Heart right ventricle (tissue), 16 donors: ENCODE measurements at regions not wholly inside any gene's neighbourhood (a gene's known extent, or its start where the extent isn't known, plus 50 kb on each side); places are given as distances from the start of the nearest gene placed in this dataset.

Source experiments
- ATAC-seq, 8 donors: fragments of 200-7000 bp; cut with Tn5 transposase; one replicate each; pipeline ENCODE4 v1.9.1; 2020; ENCODE audit warnings: mild to moderate bottlenecking in 8 of 8, moderate library complexity in 8 of 8, moderate number of reproducible peaks in 1 of 8
- DNase-seq, 2 donors: peaks; one replicate each; pipeline ENCODE4 v3.0.0-alpha.2; 2020
- H3K27ac ChIP-seq, 10 donors: fragments of 200-600 bp; sonication (generic) in 2 of 10; one replicate each; pipeline versions ENCODE4 v1.5.0 to v1.8.0; 2020 to 2022; ENCODE audit warnings: mild to moderate bottlenecking in 3 of 10
- H3K27me3 ChIP-seq, 7 donors: fragments of 200-600 bp; one replicate each; pipeline ENCODE4 v1.8.0; 2021 to 2022; ENCODE audit warnings: mild to moderate bottlenecking in 2 of 7
- H3K36me3 ChIP-seq, 9 donors: fragments of 200-600 bp; sonication (generic) in 1 of 9; one replicate each; pipeline versions ENCODE4 v1.5.0 to v1.8.0; 2020 to 2022; ENCODE audit warnings: mild to moderate bottlenecking in 2 of 9
- H3K4me1 ChIP-seq, 9 donors: fragments of 200-600 bp; sonication (generic) in 1 of 9; one replicate each; pipeline versions ENCODE4 v1.5.0 to v1.8.0; 2020 to 2022; ENCODE audit warnings: mild to moderate bottlenecking in 4 of 9
- H3K4me3 ChIP-seq, 10 donors: fragments of 200-600 bp; sonication (generic) in 2 of 10; one replicate each; pipeline versions ENCODE4 v1.5.0 to v1.8.0; 2020 to 2022; ENCODE audit warnings: mild to moderate bottlenecking in 7 of 10, moderate library complexity in 2 of 10
- H3K9me3 ChIP-seq, 11 donors: fragments of 200-600 bp in 10 of 11; sonication (generic) in 2 of 11; one replicate each; pipeline versions ENCODE4 v1.5.0 to v1.8.0; 2013 to 2022; ENCODE audit warnings: mild to moderate bottlenecking in 2 of 11, control low read depth in 1 of 11, moderate library complexity in 1 of 11
- CTCF ChIP-seq, 9 donors: fragments of 200-600 bp; sonication (generic) in 2 of 9; IDR thresholded peaks; one replicate each; pipeline versions ENCODE4 v1.5.0 to v1.8.0; 2021 to 2022; ENCODE audit warnings: antibody characterized with exemption in 9 of 9, mild to moderate bottlenecking in 5 of 9, moderate library complexity in 1 of 9
- WGBS, 2 donors: extraction: QIAGEN DNeasy Blood & Tissue Kit; methylation state at CpG; one replicate each; pipeline ENCODE4 v1.1.7; 2013; ENCODE audit warnings: inconsistent platforms in 1 of 2; 5-methylcytosine and 5-hydroxymethylcytosine counted together
- intact Hi-C, 10 donors: fragments of 100-400 bp; cut with DNase I; formaldehyde crosslinking; loops; one replicate each; pipeline versions ENCODE4 v1.11.1 to v1.14.2; 2022
- donor health status: Arrhythmogenic right ventricular cardiomyopathy.
- donor health status: ischemic (EF 13 %, LVEDD 7.1; RV severe dilation, severe dysfunction).
- donor health status: healthy with polysubstance abuse.
- donor health status: DM: no; HTN: yes; CAD: no.
- donor health status: DM: no; HTN: no; CAD: no.
- donor health status: ischemic (EF 25% LVEDD 6.9; RV normal size, moderate dysfunction).
- donor health status: ischemic (EF 25% LVEDD 5.7; RV mildly dilated, moderate dysfunction).
- donor health status: healthy.
- donor health status: DM: yes; HTN: yes; CAD: no.
- donor health status: Ischemic cardiomyopathy.
- donor health status: ischemic (EF 35%, LVEDD 5.7; RV mildly dilated, moderate dysfunction).
- donor health status: nonischemic (EF 11% LVEDD 7.7; RV severe dilation, severe dysfunction).
- donor health status: DM: yes; HTN: yes; CAD: no.
- donor health status: PGD.
- donor health status: ischemic (EF 29% LVEDD 5.4; RV normal size, mild dysfunction).
- donor health status: nonischemic (EF 23%, LVEDD 6.1; RV moderate dilation, normal function).

GRCh38 chr21:34198231-34199120, 125.1 kb downstream of the MRPS6 start:
- no peak overlapping the region for H3K4me3 ChIP-seq
- no peaks in the 10 kb centered on the region for H3K9me3 ChIP-seq
- no peaks in the 10 kb centered on the region for H3K36me3 ChIP-seq
- peak overlapping the region in 2 of 10 donors; percentile 3 to 49 for H3K27ac ChIP-seq
- ATAC-seq, result no peak
- intact Hi-C loops, result loop anchor here in 1 of 10 donors (5.0 kb wide), 1 partner anchor 126 kb away; the partner anchor contains the start of genes MRPS6 and SLC5A3
- no peak for DNase-seq
- H3K27me3 ChIP-seq, result no peaks in the 10 kb centered on the region
- peaks cover 0 to 44% (median 12%) of the 10 kb centered on the region in 9 donors for H3K4me1 ChIP-seq
- TF ChIP-seq CTCF (IDR thresholded peaks at IDR 0.05), result no peak
- WGBS, 2 donors, result 76 to 81% methylated on average over 16 of the region's 16 CpGs

- Histone ChIP-seq H3K27ac (peak overlapping the region in 3 of 10 donors; percentile 3 to 49 (median 13)), H3K9me3 (no peaks in the 10 kb centered on the region), H3K4me3 (no peak overlapping the region), H3K27me3 (no peaks in the 10 kb centered on the region), H3K36me3 (no peaks in the 10 kb centered on the region), H3K4me1 (peaks cover 0 to 49% (median 16%) of the 10 kb centered on the region in 9 donors)
- no peak for TF ChIP-seq CTCF (IDR thresholded peaks at IDR 0.05)
- ATAC-seq (no peak), DNase-seq (no peak)
- 58 to 68% methylated on average over 7 of the region's 7 CpGs for WGBS, 2 donors
- intact Hi-C loops, result loop anchor here in 1 of 10 donors (5.0 kb wide), 1 partner anchor 127 kb away; the partner anchor contains the start of genes MRPS6 and SLC5A3
These were observed 125.9 kb downstream of the MRPS6 start for GRCh38 chr21:34199121-34199910.

GRCh38 chr21:34200288-34200905, 127.0 kb downstream of the MRPS6 start:
- Histone ChIP-seq H3K4me3 (no peak overlapping the region), H3K27me3 (no peaks in the 10 kb centered on the region), H3K36me3 (no peaks in the 10 kb centered on the region), H3K4me1 (peaks cover 0 to 59% (median 27%) of the 10 kb centered on the region in 9 donors), H3K27ac (peak overlapping the region in 3 of 10 donors; percentile 13 to 67 (median 13)), H3K9me3 (no peaks in the 10 kb centered on the region)
- 77 to 81% methylated on average over 7 of the region's 7 CpGs for WGBS, 2 donors
- intact Hi-C loops, result loop anchor here in 8 of 10 donors (2.0 to 10.0 kb wide), 8 partner anchors 68 to 278 kb away; partner anchors contain the start of genes MRPS6 (in 6 of the 8) and SLC5A3 (in 6 of the 8)
- no peak for DNase-seq
- ATAC-seq, result peak in 3 of 8 donors; percentile 7 to 29 (median 26)
- TF ChIP-seq CTCF (IDR thresholded peaks at IDR 0.05), result no peak
